GM18507 (cell line): ENCODE measurements at regions not wholly inside any gene's neighbourhood (a gene's known extent, or its start where the extent isn't known, plus 50 kb on each side); places are given as distances from the start of the nearest gene placed in this dataset.
"Not testable (repeated sequence)": the region's sequence is repeated elsewhere in the genome, so short reads cannot be mapped to it uniquely, and the experiment has no call there.

ENCODE experiments used
- DNase-seq: peaks from one replicate; pipeline ENCODE4 v3.0.0; 2011; ENCODE audit warnings: low read depth; ENCODE audit not compliant: insufficient read length; ENCODE audit errors: extremely low spot score
- FAIRE-seq: peaks from 2 replicates; lab custom pipeline; 2011; peaks lifted over from hg19 to GRCh38; lab: Jason Lieb, UNC

DNA sequence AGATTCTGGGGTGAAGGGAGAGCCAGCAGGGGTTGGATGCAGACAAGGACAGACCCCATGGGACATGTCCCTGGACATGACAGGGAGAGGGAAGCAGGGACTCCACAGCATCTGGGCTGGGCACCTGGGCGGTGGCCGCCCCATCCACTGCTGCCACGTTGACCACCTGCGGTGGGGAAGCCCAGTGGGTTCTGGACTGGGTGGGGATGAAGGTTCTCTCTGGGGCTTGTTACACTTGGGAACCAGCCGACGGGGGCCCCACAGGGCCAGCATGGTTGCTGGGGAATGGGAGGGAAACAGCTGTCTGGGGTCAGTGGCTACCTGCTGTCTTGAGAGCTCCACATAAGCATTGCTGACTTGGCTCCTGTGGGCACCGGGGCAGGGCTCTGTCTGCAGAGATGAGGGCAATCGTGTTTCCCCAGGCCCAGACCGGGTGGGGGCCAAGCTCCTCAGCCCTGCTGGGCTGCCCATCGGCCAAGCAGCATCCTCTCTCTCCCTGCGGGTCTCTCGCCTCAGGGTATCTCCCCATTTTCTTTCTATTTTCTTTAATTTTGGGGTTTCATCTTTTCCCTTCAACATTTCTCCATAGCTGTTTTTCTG is 443.6 kb upstream of the PFKP start:
- DNase-seq (no peak), FAIRE-seq (no peak)

DNA sequence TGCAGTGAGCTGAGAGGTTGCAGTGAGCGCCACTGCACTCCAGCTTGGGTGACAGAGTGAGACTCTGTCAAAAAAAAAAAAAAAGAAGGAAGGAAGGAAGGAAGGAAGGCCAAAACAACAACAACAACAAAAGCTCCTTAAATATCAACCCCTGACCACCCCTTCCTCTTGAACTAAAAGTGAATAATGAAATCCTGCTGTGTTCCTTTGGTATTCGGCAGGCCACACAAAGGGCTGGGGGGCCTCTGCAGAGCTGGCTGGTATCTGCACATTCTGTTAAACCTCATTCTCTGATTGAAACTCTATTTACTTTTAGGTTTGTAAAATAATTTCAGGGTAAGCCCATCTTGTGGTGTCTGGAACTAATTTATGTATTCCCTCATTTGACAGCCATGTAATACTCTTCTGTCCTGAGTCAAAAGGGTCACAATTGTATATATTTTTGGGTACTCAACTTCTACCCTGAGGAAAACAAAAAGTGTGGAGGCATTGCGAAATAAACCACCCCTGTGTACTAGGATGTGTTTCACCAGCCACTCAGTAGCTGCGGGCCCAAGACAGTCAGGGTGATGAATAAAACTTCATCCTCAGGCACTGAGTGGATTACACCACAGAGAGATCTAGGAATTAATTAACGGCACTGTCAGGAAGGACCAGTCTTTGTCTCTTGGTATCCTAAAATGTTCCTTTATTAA is 446.4 kb upstream of the PFKP start:
- FAIRE-seq (no peak), DNase-seq (no peak)

GRCh38 chr10:2619916-2620315 is 447.4 kb upstream of the PFKP start:
- DNase-seq (no peak), FAIRE-seq (no peak)

DNA sequence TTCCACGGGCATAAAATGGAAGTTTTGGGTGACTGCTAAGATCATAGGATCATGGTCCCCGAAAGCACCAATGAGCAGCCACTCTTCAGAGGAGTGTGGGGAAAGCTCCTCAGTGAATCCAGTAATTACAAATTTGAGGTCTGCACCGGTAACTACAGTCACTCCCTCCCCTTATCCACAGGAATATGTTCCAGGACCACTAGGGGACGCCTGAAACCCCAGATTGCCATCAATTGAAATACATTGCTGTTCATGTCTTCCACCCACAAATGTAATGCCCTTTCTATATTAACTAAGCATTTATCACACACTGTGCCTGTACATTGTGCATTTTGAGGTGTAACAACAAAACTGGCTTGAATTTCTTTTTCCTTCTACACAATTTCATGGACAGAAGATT is 447.9 kb upstream of the PFKP start:
- DNase-seq (no peak), FAIRE-seq (no peak)

DNA sequence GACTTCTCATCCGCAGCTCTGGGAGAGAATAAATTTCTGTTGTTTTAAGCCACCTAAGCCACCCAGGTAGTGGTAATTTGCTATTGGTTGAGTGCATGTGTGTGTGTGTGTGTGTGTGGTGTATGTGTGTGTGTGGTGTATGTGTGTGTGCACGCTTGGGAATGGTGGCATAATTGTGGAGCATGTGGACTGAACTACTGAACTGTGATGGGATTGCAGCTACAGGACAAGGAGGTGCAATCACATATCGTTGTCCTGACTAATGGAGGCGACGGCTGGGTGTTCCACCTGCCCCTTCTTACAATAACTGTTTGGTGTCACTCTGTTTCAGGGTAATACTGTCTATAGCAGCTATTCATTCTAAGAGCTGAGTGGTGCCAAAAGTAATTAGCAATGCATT is 448.7 kb upstream of the PFKP start:
- FAIRE-seq (no peak), DNase-seq (no peak)

- no peak for FAIRE-seq
Observed at GRCh38 chr10:2616215-2616614, 451.1 kb upstream of the PFKP start.

GRCh38 chr10:2611603-2612002 is 455.7 kb upstream of the PFKP start:
- FAIRE-seq (no peak), DNase-seq (no peak)

More at GRCh38 chr10:2616215-2616614, 451.1 kb upstream of the PFKP start:
- no peak for DNase-seq

GRCh38 chr10:2610946-2611345 is 456.4 kb upstream of the PFKP start:
- DNase-seq, result no peak
- FAIRE-seq, result no peak

GRCh38 chr10:2604891-2605290 is 462.5 kb upstream of the PFKP start:
- FAIRE-seq, result no peak
- no peak for DNase-seq

DNA sequence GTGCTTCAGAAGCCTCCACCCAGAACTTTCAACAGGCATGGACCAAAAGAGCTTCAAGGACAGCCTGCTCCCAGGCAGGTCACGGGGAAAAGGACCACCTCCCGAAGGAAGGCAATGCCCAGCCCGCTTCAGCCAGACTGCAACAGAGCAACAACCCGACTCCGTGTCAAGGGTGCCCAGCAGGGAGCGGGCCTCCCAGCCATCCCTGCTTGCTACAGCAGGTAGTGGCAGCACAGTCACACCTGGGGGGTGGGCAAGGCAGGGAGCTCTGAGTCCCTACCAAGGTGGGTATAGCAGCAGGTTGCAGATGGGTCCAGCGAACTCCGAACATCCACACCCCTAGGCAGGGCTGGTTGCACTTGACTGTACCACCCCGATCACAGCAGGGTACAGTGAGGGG is 467.8 kb upstream of the PFKP start:
- DNase-seq (no peak), FAIRE-seq (no peak)

GRCh38 chr10:2592360-2593160 is 474.8 kb upstream of the PFKP start:
- no peak for FAIRE-seq
- no peak for DNase-seq

GRCh38 chr10:2589196-2589595 is 478.2 kb upstream of the PFKP start:
- DNase-seq (no peak), FAIRE-seq (no peak)

DNA sequence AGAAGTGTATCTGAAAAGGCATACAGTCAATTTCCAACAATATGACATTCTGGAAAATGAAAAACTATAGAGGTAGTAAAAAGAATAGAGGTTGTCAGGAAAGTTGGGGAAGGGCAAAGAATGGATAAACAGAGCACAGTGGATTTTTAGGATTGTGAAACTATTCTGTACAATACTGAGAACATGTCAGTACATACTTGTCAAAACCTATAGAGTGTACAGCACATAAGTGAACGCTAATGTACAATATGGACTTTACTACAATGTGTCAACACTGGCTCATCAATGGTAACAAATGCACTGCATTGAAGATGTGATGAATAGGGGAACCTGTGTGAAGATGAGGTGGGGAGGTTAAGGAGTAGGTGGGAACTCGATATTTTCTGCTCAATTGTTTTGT is 483.0 kb upstream of the PFKP start:
- no peak for DNase-seq
- FAIRE-seq, result no peak

GRCh38 chr10:2576892-2577291 is 490.5 kb upstream of the PFKP start:
- FAIRE-seq, result no peak
- DNase-seq, result no peak

- FAIRE-seq (no peak), DNase-seq (no peak)
Observed at GRCh38 chr10:2575460-2575859, 491.9 kb upstream of the PFKP start.

- DNase-seq (no peak), FAIRE-seq (no peak)
Observed at GRCh38 chr10:2572611-2573010, 494.7 kb upstream of the PFKP start.

GRCh38 chr10:2556883-2557282 is 510.5 kb upstream of the PFKP start:
- FAIRE-seq (no peak), DNase-seq (no peak)

GRCh38 chr10:2548071-2548470 is 519.3 kb upstream of the PFKP start:
- FAIRE-seq, result no peak
- no peak for DNase-seq

GRCh38 chr10:2547606-2548005 is 519.7 kb upstream of the PFKP start:
- no peak for FAIRE-seq
- DNase-seq, result no peak

DNA sequence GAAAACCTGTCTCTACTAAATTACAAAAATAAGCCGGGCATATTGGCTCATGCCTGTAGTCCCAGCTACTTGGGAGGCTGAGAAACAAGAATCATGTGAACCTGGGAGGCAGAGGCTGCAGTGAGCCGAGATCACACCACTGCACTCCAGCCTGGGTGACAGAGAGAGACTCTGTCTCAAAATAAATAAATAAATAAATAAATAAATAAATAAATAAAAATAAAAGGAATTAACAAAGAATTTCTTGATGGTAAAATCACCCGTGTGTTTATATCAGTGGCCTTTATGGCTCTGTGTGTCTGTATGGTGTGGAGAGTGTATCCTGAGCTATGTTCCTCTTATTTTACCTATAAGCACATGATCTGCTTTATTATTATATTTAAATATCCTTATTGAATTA is 520.5 kb upstream of the PFKP start:
- not testable (repeated sequence) for DNase-seq, FAIRE-seq

DNA sequence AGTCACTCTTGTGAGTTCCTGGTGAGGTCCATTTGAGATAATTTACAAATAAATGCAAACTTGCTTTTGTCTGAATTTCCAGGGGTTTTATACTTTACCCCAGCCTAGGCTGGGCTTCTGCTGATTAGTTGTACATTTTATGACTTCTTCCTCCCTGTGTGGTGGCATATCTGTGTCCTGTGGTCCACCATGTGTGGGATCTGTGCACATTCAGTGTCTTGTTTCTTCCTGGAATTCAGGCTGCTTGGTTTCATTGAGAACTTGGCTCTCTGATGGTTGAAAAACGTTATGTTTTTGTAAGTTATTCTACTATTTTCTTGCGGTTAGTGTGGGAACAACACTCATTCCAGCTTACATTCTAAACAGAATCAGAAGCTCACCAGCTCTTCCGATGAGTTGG is 523.4 kb upstream of the PFKP start:
- FAIRE-seq (no peak), DNase-seq (no peak)
